Esophagus squamous epithelium (tissue), 5 donors: ENCODE measurements at regions not wholly inside any gene's neighbourhood (a gene's known extent, or its start where the extent isn't known, plus 50 kb on each side); places are given as distances from the start of the nearest gene placed in this dataset.

ENCODE experiments used
- DNase-seq: peaks from one replicate; lab custom pipeline; 2025; lab: John Stamatoyannopoulos, UW
- H3K27ac ChIP-seq, 4 donors: fragments of 200-600 bp; sonication (generic); one replicate each; pipeline ENCODE4 v1.5.1; 2016 to 2019; ENCODE audit warnings: mild to moderate bottlenecking in 1 of 4
- H3K27me3 ChIP-seq, 4 donors: fragments of 200-600 bp; sonication (generic); 1 replicate in 3 of 4; 2 replicates in 1 of 4; pipeline versions ENCODE4 v1.5.1 to v1.6.0; 2017 to 2021; ENCODE audit warnings: antibody characterized with exemption in 1 of 4
- H3K36me3 ChIP-seq, 3 donors: fragments of 200-600 bp; sonication (generic); one replicate each; pipeline ENCODE4 v1.5.1; 2016 to 2019
- H3K4me1 ChIP-seq, 3 donors: fragments of 200-600 bp; sonication (generic); one replicate each; pipeline ENCODE4 v1.5.1; 2017 to 2019
- H3K4me3 ChIP-seq, 4 donors: fragments of 200-600 bp; sonication (generic); 1 replicate in 3 of 4; 2 replicates in 1 of 4; pipeline ENCODE4 v1.5.1; 2016 to 2019; ENCODE audit warnings: mild to moderate bottlenecking in 2 of 4, moderate library complexity in 1 of 4
- H3K9me3 ChIP-seq, 3 donors: fragments of 200-600 bp; sonication (generic); one replicate each; pipeline ENCODE4 v1.5.1; 2016 to 2019
- CTCF ChIP-seq, 6 experiments: fragments of 450-650 bp in 4 of 6; fragments of 200-600 bp in 2 of 6; sonication (generic) in 2 of 6; IDR thresholded peaks; one replicate each; pipeline ENCODE4 v1.5.1; 2016 to 2019; ENCODE audit warnings: antibody characterized with exemption in 6 of 6, mild to moderate bottlenecking in 4 of 6, moderate library complexity in 4 of 6
- POLR2A ChIP-seq, 4 donors: fragments of 450-650 bp; IDR thresholded peaks; one replicate each; pipeline ENCODE4 v1.6.1; 2017; ENCODE audit warnings: antibody characterized with exemption in 4 of 4, mild to moderate bottlenecking in 4 of 4, moderate library complexity in 3 of 4
- WGBS, 2 donors: methylation state at CpG; one replicate each; pipeline ENCODE4 v1.1.5; 2018; 5-methylcytosine and 5-hydroxymethylcytosine counted together
- intact Hi-C: fragments of 100-400 bp; cut with DNase I; formaldehyde crosslinking; loops from one replicate; pipeline ENCODE4 v1.15.0; 2022
- donor health status: DM: yes; HTN: yes; CAD: no.

GRCh38 chr12:111025301-111025700 lies 104.9 kb upstream of the MYL2 start:
- no peak overlapping the region for H3K4me3 ChIP-seq
- no peak overlapping the region for H3K27ac ChIP-seq
- H3K9me3 ChIP-seq: no peaks in the 10 kb centered on the region
- H3K27me3 ChIP-seq: peaks cover 0 to 96% (median 2%) of the 10 kb centered on the region in 4 donors
- no peak for DNase-seq
- intact Hi-C loops: loop anchor here (10.0 kb wide), 1 partner anchor 290 kb away; no protein-coding TSS in a partner anchor
- no peaks in the 10 kb centered on the region for H3K36me3 ChIP-seq
- WGBS, 2 donors: 51 to 59% methylated on average over 7 of the region's 7 CpGs
- TF ChIP-seq CTCF (IDR thresholded peaks at IDR 0.05) (no peak), POLR2A (IDR thresholded peaks at IDR 0.05) (no peak)
- H3K4me1 ChIP-seq: no peaks in the 10 kb centered on the region

- no peaks in the 10 kb centered on the region for H3K9me3 ChIP-seq
- no peak overlapping the region for H3K4me3 ChIP-seq
- intact Hi-C loops: loop anchor here (10.0 kb wide), 1 partner anchor 290 kb away; no protein-coding TSS in a partner anchor
- peaks cover 0 to 95% (median 0%) of the 10 kb centered on the region in 4 donors for H3K27me3 ChIP-seq
- H3K27ac ChIP-seq: no peak overlapping the region
- 0 to 7% methylated on average over 4 to 5 of the region's 8 CpGs for WGBS, 2 donors
- no peaks in the 10 kb centered on the region for H3K4me1 ChIP-seq
- DNase-seq: no peak
- no peaks in the 10 kb centered on the region for H3K36me3 ChIP-seq
- TF ChIP-seq CTCF (IDR thresholded peaks at IDR 0.05) (peak; percentile 49 to 71 (median 60)), POLR2A (IDR thresholded peaks at IDR 0.05) (no peak)
Measured at GRCh38 chr12:111024205-111024801, 103.9 kb upstream of the MYL2 start.

GRCh38 chr12:111022386-111022785 lies 102.0 kb upstream of the MYL2 start:
- TF ChIP-seq POLR2A (IDR thresholded peaks at IDR 0.05) (no peak), CTCF (IDR thresholded peaks at IDR 0.05) (no peak)

GRCh38 chr12:111014547-111014946 lies 94.2 kb upstream of the MYL2 start:
- H3K4me3 ChIP-seq: no peak overlapping the region
- TF ChIP-seq POLR2A (IDR thresholded peaks at IDR 0.05): no peak
- TF ChIP-seq CTCF (IDR thresholded peaks at IDR 0.05): no peak
- no peaks in the 10 kb centered on the region for H3K36me3 ChIP-seq
- H3K27me3 ChIP-seq: peaks cover 0 to 76% (median 0%) of the 10 kb centered on the region in 4 donors
- H3K9me3 ChIP-seq: no peaks in the 10 kb centered on the region
- no peak overlapping the region for H3K27ac ChIP-seq
- H3K4me1 ChIP-seq: no peaks in the 10 kb centered on the region
- 70 to 73% methylated on average over 6 of the region's 6 CpGs for WGBS, 2 donors
- DNase-seq: no peak
- intact Hi-C loops: no loop called here

More at GRCh38 chr12:111022386-111022785, 102.0 kb upstream of the MYL2 start:
- no peaks in the 10 kb centered on the region for H3K4me1 ChIP-seq
- H3K9me3 ChIP-seq: no peaks in the 10 kb centered on the region
- DNase-seq: no peak
- H3K4me3 ChIP-seq: no peak overlapping the region
- intact Hi-C loops: loop anchor here (10.0 kb wide), 1 partner anchor 292 kb away; no protein-coding TSS in a partner anchor
- H3K27me3 ChIP-seq: peaks cover 0 to 93% (median 0%) of the 10 kb centered on the region in 4 donors
- WGBS, 2 donors: 74 to 75% methylated on average over 4 of the region's 4 CpGs
- H3K27ac ChIP-seq: no peak overlapping the region
- no peaks in the 10 kb centered on the region for H3K36me3 ChIP-seq

- H3K4me3 ChIP-seq: no peak overlapping the region
- DNase-seq: no peak
- WGBS, 2 donors: 90 to 92% methylated on average over 2 to 3 of the region's 3 CpGs
- H3K36me3 ChIP-seq: no peaks in the 10 kb centered on the region
- TF ChIP-seq CTCF (IDR thresholded peaks at IDR 0.05) (no peak), POLR2A (IDR thresholded peaks at IDR 0.05) (no peak)
- no peak overlapping the region for H3K27ac ChIP-seq
- H3K9me3 ChIP-seq: no peaks in the 10 kb centered on the region
- H3K4me1 ChIP-seq: no peaks in the 10 kb centered on the region
- intact Hi-C loops: no loop called here
- H3K27me3 ChIP-seq: peaks cover 0 to 65% (median 0%) of the 10 kb centered on the region in 4 donors
Measured at GRCh38 chr12:111012918-111013317, 92.5 kb upstream of the MYL2 start.
